ENCODE measurements at regions not wholly inside any gene's neighbourhood (a gene's known extent, or its start where the extent isn't known, plus 50 kb on each side); places are given as distances from the start of the nearest gene placed in this dataset.

GRCh38 chr7:138316421-138317043 lies 143.5 kb upstream of the TRIM24 start:
- TF ChIP-seq, protein P1, sequence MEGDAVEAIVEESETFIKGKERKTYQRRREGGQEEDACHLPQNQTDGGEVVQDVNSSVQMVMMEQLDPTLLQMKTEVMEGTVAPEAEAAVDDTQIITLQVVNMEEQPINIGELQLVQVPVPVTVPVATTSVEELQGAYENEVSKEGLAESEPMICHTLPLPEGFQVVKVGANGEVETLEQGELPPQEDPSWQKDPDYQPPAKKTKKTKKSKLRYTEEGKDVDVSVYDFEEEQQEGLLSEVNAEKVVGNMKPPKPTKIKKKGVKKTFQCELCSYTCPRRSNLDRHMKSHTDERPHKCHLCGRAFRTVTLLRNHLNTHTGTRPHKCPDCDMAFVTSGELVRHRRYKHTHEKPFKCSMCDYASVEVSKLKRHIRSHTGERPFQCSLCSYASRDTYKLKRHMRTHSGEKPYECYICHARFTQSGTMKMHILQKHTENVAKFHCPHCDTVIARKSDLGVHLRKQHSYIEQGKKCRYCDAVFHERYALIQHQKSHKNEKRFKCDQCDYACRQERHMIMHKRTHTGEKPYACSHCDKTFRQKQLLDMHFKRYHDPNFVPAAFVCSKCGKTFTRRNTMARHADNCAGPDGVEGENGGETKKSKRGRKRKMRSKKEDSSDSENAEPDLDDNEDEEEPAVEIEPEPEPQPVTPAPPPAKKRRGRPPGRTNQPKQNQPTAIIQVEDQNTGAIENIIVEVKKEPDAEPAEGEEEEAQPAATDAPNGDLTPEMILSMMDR (IDR thresholded peaks at IDR 0.05) = no peak
- no peak for TF ChIP-seq POLR2A (IDR thresholded peaks at IDR 0.05)
